C4-2B (cell line): ENCODE measurements at regions not wholly inside any gene's neighbourhood (a gene's known extent, or its start where the extent isn't known, plus 50 kb on each side); places are given as distances from the start of the nearest gene placed in this dataset.
"Not testable (repeated sequence)": the region's sequence is repeated elsewhere in the genome, so short reads cannot be mapped to it uniquely, and the experiment has no call there.

Experiments used
- H3K27ac ChIP-seq: fragments of 450-650 bp; 2 replicates; pipeline ENCODE4 v1.5.1; 2017
- ZFX ChIP-seq: fragments of 450-650 bp; IDR thresholded peaks from 2 replicates; pipeline ENCODE4 v1.6.1; 2017
- TF ChIP-seq, protein P1 (sequence below): fragments of 450-650 bp; conservative IDR thresholded peaks from 2 replicates; pipeline ENCODE4 v1.5.1; 2017; ENCODE audit warnings: mild to moderate bottlenecking

GRCh38 chr4:186852964-186853391, 129.3 kb upstream of the FAT1 start:
- no peak overlapping the region for H3K27ac ChIP-seq
- no peak for TF ChIP-seq ZFX
- TF ChIP-seq, protein P1, sequence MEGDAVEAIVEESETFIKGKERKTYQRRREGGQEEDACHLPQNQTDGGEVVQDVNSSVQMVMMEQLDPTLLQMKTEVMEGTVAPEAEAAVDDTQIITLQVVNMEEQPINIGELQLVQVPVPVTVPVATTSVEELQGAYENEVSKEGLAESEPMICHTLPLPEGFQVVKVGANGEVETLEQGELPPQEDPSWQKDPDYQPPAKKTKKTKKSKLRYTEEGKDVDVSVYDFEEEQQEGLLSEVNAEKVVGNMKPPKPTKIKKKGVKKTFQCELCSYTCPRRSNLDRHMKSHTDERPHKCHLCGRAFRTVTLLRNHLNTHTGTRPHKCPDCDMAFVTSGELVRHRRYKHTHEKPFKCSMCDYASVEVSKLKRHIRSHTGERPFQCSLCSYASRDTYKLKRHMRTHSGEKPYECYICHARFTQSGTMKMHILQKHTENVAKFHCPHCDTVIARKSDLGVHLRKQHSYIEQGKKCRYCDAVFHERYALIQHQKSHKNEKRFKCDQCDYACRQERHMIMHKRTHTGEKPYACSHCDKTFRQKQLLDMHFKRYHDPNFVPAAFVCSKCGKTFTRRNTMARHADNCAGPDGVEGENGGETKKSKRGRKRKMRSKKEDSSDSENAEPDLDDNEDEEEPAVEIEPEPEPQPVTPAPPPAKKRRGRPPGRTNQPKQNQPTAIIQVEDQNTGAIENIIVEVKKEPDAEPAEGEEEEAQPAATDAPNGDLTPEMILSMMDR: no peak

GRCh38 chr4:186854256-186854655, 130.6 kb upstream of the FAT1 start:
- no peak overlapping the region for H3K27ac ChIP-seq
- TF ChIP-seq ZFX: no peak
- TF ChIP-seq, protein P1: no peak

DNA sequence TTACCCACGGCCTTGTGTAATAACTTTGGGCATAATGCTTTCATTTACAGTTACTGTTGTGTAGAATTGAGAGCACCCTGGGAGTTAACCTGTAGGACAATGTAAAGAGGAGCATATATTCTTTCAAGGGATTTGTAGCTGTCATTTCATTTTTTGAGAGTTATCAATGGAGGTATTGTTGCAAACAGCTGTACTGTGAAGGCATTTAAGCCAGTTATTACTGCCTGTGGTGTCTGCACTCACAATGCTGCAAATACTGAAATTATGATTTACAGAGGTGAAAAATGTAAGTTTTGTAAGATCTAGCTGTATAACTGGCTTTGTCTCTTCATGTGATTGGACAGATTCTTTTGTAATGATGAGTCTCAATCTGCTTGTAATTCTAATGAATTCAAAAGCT, 131.5 kb upstream of the FAT1 start:
- TF ChIP-seq ZFX: no peak
- TF ChIP-seq, protein P1: no peak
- H3K27ac ChIP-seq: no peak overlapping the region

DNA sequence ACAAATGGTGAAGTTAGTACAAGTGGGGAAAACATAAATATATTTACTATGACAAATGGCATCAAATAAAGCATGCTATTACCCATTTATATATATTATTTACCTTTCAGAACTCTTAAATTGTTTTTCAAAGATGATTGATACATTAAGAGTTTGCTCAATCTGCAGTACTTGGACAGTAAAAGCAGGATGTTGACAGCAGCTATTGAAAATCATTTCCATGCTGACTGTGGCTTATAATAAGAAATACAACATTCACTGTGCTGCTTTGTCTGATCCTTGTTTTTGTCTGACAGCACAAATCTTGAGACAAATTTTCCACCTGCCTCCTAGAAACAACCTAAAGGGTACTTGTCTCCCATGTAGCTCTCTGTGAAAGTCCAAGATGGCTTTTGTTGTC, 134.1 kb upstream of the FAT1 start:
- TF ChIP-seq, protein P1: no peak
- TF ChIP-seq ZFX: no peak
- H3K27ac ChIP-seq: no peak overlapping the region

GRCh38 chr4:186858355-186858754, 134.7 kb upstream of the FAT1 start:
- TF ChIP-seq, protein P1: no peak
- no peak for TF ChIP-seq ZFX
- H3K27ac ChIP-seq: no peak overlapping the region

DNA sequence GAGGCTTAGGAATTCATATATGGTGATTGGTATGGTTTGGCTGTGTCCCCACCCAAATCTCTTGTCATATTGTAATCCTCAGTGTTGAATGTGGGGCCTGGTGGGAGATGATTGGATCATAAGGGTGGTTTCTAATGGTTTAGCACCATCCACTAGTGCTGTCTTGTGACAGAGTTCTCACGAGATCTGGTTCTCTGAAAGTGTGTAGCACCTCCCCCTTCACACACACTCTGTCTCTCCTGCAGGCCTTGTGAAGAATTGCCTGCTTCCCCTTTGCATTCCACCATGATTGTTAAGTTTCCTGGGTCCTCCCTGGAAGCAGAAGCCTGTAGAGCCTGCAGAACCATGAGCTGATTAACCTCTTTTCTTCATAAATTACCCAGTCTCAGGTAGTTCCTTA, 135.8 kb upstream of the FAT1 start:
- H3K27ac ChIP-seq: no peak overlapping the region

GRCh38 chr4:186861317-186861716, 137.7 kb upstream of the FAT1 start:
- TF ChIP-seq ZFX: no peak
- TF ChIP-seq, protein P1: no peak
- H3K27ac ChIP-seq: no peak overlapping the region

More for the DNA sequence above, 135.8 kb upstream of the FAT1 start:
- TF ChIP-seq, protein P1: no peak
- no peak for TF ChIP-seq ZFX

DNA sequence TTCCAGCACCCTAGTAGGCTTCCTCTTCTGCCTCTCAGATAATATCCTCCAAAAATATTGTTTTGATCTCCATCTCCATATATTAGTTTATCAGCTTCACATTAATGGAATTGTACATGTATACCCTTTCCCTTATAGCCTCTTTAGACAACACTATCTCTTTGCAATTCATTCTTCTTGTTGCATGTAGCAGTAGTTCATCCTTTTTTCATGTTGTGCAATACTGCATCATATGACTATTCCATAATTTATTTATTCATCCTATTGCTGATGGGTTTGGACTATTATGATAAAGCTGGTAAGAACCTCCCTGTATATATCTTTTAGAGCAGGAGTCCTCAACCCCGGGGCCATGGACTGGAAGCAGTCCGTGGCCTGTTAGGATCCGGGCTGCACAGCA, 148.2 kb upstream of the FAT1 start:
- no peak for TF ChIP-seq ZFX
- no peak overlapping the region for H3K27ac ChIP-seq

- not testable (repeated sequence) for H3K27ac ChIP-seq
Measured at GRCh38 chr4:186873095-186873494, 149.4 kb upstream of the FAT1 start.
